ENCODE measurements at regions not wholly inside any gene's neighbourhood (a gene's known extent, or its start where the extent isn't known, plus 50 kb on each side); places are given as distances from the start of the nearest gene placed in this dataset.

GRCh38 chr2:43131051-43131889 is 95.1 kb downstream of the ZFP36L2 start:
- Histone ChIP-seq H3K9me3 (ENCODE audit: control insufficient read depth in 4 of 4, insufficient read depth in 3 of 4, low read length in 3 of 4) (no peaks in the 10 kb centered on the region), H3K27me3 (ENCODE audit: control insufficient read depth in 3 of 3, insufficient read depth in 3 of 3, low read length in 2 of 3) (no peaks in the 10 kb centered on the region), H3K4me1 (ENCODE audit: control insufficient read depth in 5 of 5, insufficient read depth in 5 of 5, low read length in 5 of 5) (peaks cover 0 to 35% (median 23%) of the 10 kb centered on the region in 5 donors), H3K36me3 (ENCODE audit: control insufficient read depth in 4 of 4, insufficient read depth in 4 of 4, low read length in 4 of 4) (no peaks in the 10 kb centered on the region), H3K4me3 (no peak overlapping the region), H3K27ac (ENCODE audit: low read depth in 1 of 2, low read length in 1 of 2) (peak overlapping the region; percentile 5 to 86), H3K9ac (ENCODE audit: insufficient read depth in 1 of 2, low read length in 2 of 2) (no peak overlapping the region)
- WGBS, 2 donors = 20 to 36% methylated on average over 18 of the region's 18 CpGs
- TF ChIP-seq CTCF (IDR thresholded peaks at IDR 0.05; ENCODE audit: control extremely low read depth, extremely low read depth) = peak; percentile 34
- ATAC-seq (ENCODE audit: insufficient read depth, low FRiP score) (peak; percentile 50), DNase-seq (no peak)

GRCh38 chr2:43130548-43130875 is 95.9 kb downstream of the ZFP36L2 start:
- peak overlapping the region; percentile 5 to 86 for H3K27ac ChIP-seq (ENCODE audit: low read depth in 1 of 2, low read length in 1 of 2)
- ATAC-seq (ENCODE audit: insufficient read depth, low FRiP score) (no peak), DNase-seq (no peak)
- no peak overlapping the region for H3K9ac ChIP-seq (ENCODE audit: insufficient read depth in 1 of 2, low read length in 2 of 2)
- H3K27me3 ChIP-seq (ENCODE audit: control insufficient read depth in 3 of 3, insufficient read depth in 3 of 3, low read length in 2 of 3) = no peaks in the 10 kb centered on the region
- peaks cover 0 to 29% (median 20%) of the 10 kb centered on the region in 5 donors for H3K4me1 ChIP-seq (ENCODE audit: control insufficient read depth in 5 of 5, insufficient read depth in 5 of 5, low read length in 5 of 5)
- no peak for TF ChIP-seq CTCF (IDR thresholded peaks at IDR 0.05; ENCODE audit: control extremely low read depth, extremely low read depth)
- WGBS, 2 donors = 89 to 91% methylated on average over 6 of the region's 6 CpGs
- H3K4me3 ChIP-seq = no peak overlapping the region
- no peaks in the 10 kb centered on the region for H3K9me3 ChIP-seq (ENCODE audit: control insufficient read depth in 4 of 4, insufficient read depth in 3 of 4, low read length in 3 of 4)
- no peaks in the 10 kb centered on the region for H3K36me3 ChIP-seq (ENCODE audit: control insufficient read depth in 4 of 4, insufficient read depth in 4 of 4, low read length in 4 of 4)

- Histone ChIP-seq H3K9ac (ENCODE audit: insufficient read depth in 1 of 2, low read length in 2 of 2) (no peak overlapping the region), H3K27ac (ENCODE audit: low read depth in 1 of 2, low read length in 1 of 2) (peak overlapping the region in 1 of 2 donors; percentile 86), H3K36me3 (ENCODE audit: control insufficient read depth in 4 of 4, insufficient read depth in 4 of 4, low read length in 4 of 4) (no peaks in the 10 kb centered on the region), H3K9me3 (ENCODE audit: control insufficient read depth in 4 of 4, insufficient read depth in 3 of 4, low read length in 3 of 4) (no peaks in the 10 kb centered on the region), H3K27me3 (ENCODE audit: control insufficient read depth in 3 of 3, insufficient read depth in 3 of 3, low read length in 2 of 3) (no peaks in the 10 kb centered on the region), H3K4me1 (ENCODE audit: control insufficient read depth in 5 of 5, insufficient read depth in 5 of 5, low read length in 5 of 5) (peaks cover 0 to 25% (median 23%) of the 10 kb centered on the region in 5 donors), H3K4me3 (no peak overlapping the region)
- DNase-seq (peak in 1 of 3 donors; percentile 55), ATAC-seq (ENCODE audit: insufficient read depth, low FRiP score) (no peak)
- no peak for TF ChIP-seq CTCF (IDR thresholded peaks at IDR 0.05; ENCODE audit: control extremely low read depth, extremely low read depth)
- 32 to 39% methylated on average over 14 of the region's 14 CpGs for WGBS, 2 donors
Measured at GRCh38 chr2:43129676-43130547, 96.5 kb downstream of the ZFP36L2 start.
